ENCODE measurements at regions not wholly inside any gene's neighbourhood (a gene's known extent, or its start where the extent isn't known, plus 50 kb on each side); places are given as distances from the start of the nearest gene placed in this dataset.

GRCh38 chr2:71897137-71897480 is 250.6 kb downstream of the CYP26B1 start:
- H3K27me3 ChIP-seq (ENCODE audit: control insufficient read depth, insufficient read depth, low read length): no peaks in the 10 kb centered on the region; the same call in 1 of the 2 replicates
- no peaks in the 10 kb centered on the region for H3K9me3 ChIP-seq (ENCODE audit: control insufficient read depth, insufficient read depth, low read depth, low read length)
- H3K9ac ChIP-seq (ENCODE audit: low read length): no peak overlapping the region
- no peak overlapping the region for H3K27ac ChIP-seq (ENCODE audit: low read depth, low read length)
- no peaks in the 10 kb centered on the region for H3K4me1 ChIP-seq (ENCODE audit: control insufficient read depth, insufficient read depth, low read length)
- H3K36me3 ChIP-seq (ENCODE audit: control insufficient read depth, insufficient read depth, low read length): no peaks in the 10 kb centered on the region
- no peak overlapping the region for H3K4me3 ChIP-seq (ENCODE audit: low read depth, low read length)

- no peak overlapping the region for H3K4me3 ChIP-seq (ENCODE audit: low read depth, low read length)
- no peaks in the 10 kb centered on the region; the same call in 1 of the 2 replicates for H3K27me3 ChIP-seq (ENCODE audit: control insufficient read depth, insufficient read depth, low read length)
- H3K9ac ChIP-seq (ENCODE audit: low read length): no peak overlapping the region
- no peaks in the 10 kb centered on the region for H3K4me1 ChIP-seq (ENCODE audit: control insufficient read depth, insufficient read depth, low read length)
- no peaks in the 10 kb centered on the region for H3K36me3 ChIP-seq (ENCODE audit: control insufficient read depth, insufficient read depth, low read length)
- H3K27ac ChIP-seq (ENCODE audit: low read depth, low read length): no peak overlapping the region
- H3K9me3 ChIP-seq (ENCODE audit: control insufficient read depth, insufficient read depth, low read depth, low read length): no peaks in the 10 kb centered on the region
Measured at GRCh38 chr2:71896385-71897136, 251.1 kb downstream of the CYP26B1 start.

GRCh38 chr2:71895320-71896161 is 252.1 kb downstream of the CYP26B1 start:
- H3K9ac ChIP-seq (ENCODE audit: low read length): no peak overlapping the region
- no peaks in the 10 kb centered on the region; the same call in 1 of the 2 replicates for H3K27me3 ChIP-seq (ENCODE audit: control insufficient read depth, insufficient read depth, low read length)
- no peak overlapping the region for H3K27ac ChIP-seq (ENCODE audit: low read depth, low read length)
- no peaks in the 10 kb centered on the region for H3K36me3 ChIP-seq (ENCODE audit: control insufficient read depth, insufficient read depth, low read length)
- H3K4me3 ChIP-seq (ENCODE audit: low read depth, low read length): no peak overlapping the region
- no peaks in the 10 kb centered on the region for H3K4me1 ChIP-seq (ENCODE audit: control insufficient read depth, insufficient read depth, low read length)
- no peaks in the 10 kb centered on the region for H3K9me3 ChIP-seq (ENCODE audit: control insufficient read depth, insufficient read depth, low read depth, low read length)

- Histone ChIP-seq H3K9me3 (ENCODE audit: control insufficient read depth, insufficient read depth, low read depth, low read length) (no peaks in the 10 kb centered on the region), H3K36me3 (ENCODE audit: control insufficient read depth, insufficient read depth, low read length) (no peaks in the 10 kb centered on the region), H3K9ac (ENCODE audit: low read length) (no peak overlapping the region), H3K27me3 (ENCODE audit: control insufficient read depth, insufficient read depth, low read length) (no peaks in the 10 kb centered on the region; the same call in 1 of the 2 replicates), H3K27ac (ENCODE audit: low read depth, low read length) (no peak overlapping the region), H3K4me1 (ENCODE audit: control insufficient read depth, insufficient read depth, low read length) (no peaks in the 10 kb centered on the region), H3K4me3 (ENCODE audit: low read depth, low read length) (no peak overlapping the region)
Measured at GRCh38 chr2:71894261-71894660, 253.4 kb downstream of the CYP26B1 start.

DNA sequence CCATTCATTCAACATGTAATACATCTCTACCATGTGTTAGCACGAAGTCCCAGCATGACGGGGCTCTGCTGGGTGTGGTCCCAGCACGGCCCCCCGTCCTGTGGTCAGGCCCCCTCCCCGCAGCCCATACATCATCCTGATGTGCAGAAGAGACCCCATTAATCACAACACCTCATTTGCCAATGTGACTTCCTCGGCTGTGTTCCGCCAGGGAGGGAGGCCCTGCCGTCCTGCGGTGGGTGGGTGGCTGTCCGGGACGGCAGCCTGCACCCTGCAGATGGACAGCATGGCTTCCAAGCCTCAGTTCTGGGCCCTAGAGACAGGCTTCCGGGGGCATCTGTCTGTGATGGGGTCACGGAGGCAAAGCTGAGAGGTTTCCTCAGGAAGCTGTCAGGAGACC is 254.0 kb downstream of the CYP26B1 start:
- Histone ChIP-seq H3K4me3 (ENCODE audit: low read depth, low read length) (no peak overlapping the region), H3K9me3 (ENCODE audit: control insufficient read depth, insufficient read depth, low read depth, low read length) (no peaks in the 10 kb centered on the region), H3K27me3 (ENCODE audit: control insufficient read depth, insufficient read depth, low read length) (no peaks in the 10 kb centered on the region; the same call in 1 of the 2 replicates), H3K36me3 (ENCODE audit: control insufficient read depth, insufficient read depth, low read length) (no peaks in the 10 kb centered on the region), H3K27ac (ENCODE audit: low read depth, low read length) (no peak overlapping the region), H3K4me1 (ENCODE audit: control insufficient read depth, insufficient read depth, low read length) (no peaks in the 10 kb centered on the region), H3K9ac (ENCODE audit: low read length) (no peak overlapping the region)

DNA sequence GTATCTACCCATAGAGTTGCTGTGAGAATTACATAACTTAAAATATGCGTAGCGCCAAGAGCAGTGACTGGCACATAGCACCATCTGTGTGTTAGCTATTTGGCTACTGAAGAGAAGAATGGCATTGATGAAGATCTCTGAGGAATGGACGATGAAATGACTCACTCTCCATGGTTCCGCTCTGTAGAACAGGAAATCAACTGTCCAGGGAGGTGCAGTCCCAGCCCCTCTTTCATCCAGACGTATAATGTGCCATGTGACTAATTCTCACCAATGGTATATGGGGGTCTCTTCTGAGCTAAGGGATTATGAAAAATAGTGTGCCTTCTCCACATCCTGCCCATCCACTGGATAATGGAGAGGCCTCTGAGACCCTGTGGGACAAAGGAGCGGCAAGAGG is 254.8 kb downstream of the CYP26B1 start:
- Histone ChIP-seq H3K27ac (ENCODE audit: low read depth, low read length) (no peak overlapping the region), H3K4me3 (ENCODE audit: low read depth, low read length) (no peak overlapping the region), H3K36me3 (ENCODE audit: control insufficient read depth, insufficient read depth, low read length) (no peaks in the 10 kb centered on the region), H3K9me3 (ENCODE audit: control insufficient read depth, insufficient read depth, low read depth, low read length) (no peaks in the 10 kb centered on the region), H3K4me1 (ENCODE audit: control insufficient read depth, insufficient read depth, low read length) (no peaks in the 10 kb centered on the region), H3K27me3 (ENCODE audit: control insufficient read depth, insufficient read depth, low read length) (no peaks in the 10 kb centered on the region), H3K9ac (ENCODE audit: low read length) (no peak overlapping the region)

DNA sequence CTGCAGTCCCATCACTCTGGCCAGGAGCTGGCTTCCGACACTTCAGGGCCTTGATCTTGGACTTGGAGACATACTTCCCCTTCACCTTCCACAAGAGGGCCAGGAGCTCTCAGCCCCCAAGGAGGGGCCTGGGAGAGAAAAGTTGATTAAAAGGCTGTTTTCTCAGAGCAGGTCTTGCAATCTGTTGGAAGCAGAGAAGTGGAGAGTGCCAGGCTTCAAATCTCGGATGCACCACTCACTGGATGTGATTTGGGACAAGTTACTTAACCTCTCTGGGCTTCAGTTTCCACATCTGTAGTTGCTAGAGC is 255.3 kb downstream of the CYP26B1 start:
- no peaks in the 10 kb centered on the region for H3K4me1 ChIP-seq (ENCODE audit: control insufficient read depth, insufficient read depth, low read length)
- H3K27ac ChIP-seq (ENCODE audit: low read depth, low read length): no peak overlapping the region
- H3K27me3 ChIP-seq (ENCODE audit: control insufficient read depth, insufficient read depth, low read length): no peaks in the 10 kb centered on the region
- no peak overlapping the region for H3K4me3 ChIP-seq (ENCODE audit: low read depth, low read length)
- H3K36me3 ChIP-seq (ENCODE audit: control insufficient read depth, insufficient read depth, low read length): no peaks in the 10 kb centered on the region
- no peaks in the 10 kb centered on the region for H3K9me3 ChIP-seq (ENCODE audit: control insufficient read depth, insufficient read depth, low read depth, low read length)
- no peak overlapping the region for H3K9ac ChIP-seq (ENCODE audit: low read length)

GRCh38 chr2:71891719-71892422 is 255.8 kb downstream of the CYP26B1 start:
- no peak overlapping the region for H3K4me3 ChIP-seq (ENCODE audit: low read depth, low read length)
- no peak overlapping the region for H3K27ac ChIP-seq (ENCODE audit: low read depth, low read length)
- H3K27me3 ChIP-seq (ENCODE audit: control insufficient read depth, insufficient read depth, low read length): no peaks in the 10 kb centered on the region
- no peak overlapping the region for H3K9ac ChIP-seq (ENCODE audit: low read length)
- no peaks in the 10 kb centered on the region for H3K4me1 ChIP-seq (ENCODE audit: control insufficient read depth, insufficient read depth, low read length)
- H3K36me3 ChIP-seq (ENCODE audit: control insufficient read depth, insufficient read depth, low read length): no peaks in the 10 kb centered on the region
- no peaks in the 10 kb centered on the region for H3K9me3 ChIP-seq (ENCODE audit: control insufficient read depth, insufficient read depth, low read depth, low read length)

GRCh38 chr2:71891155-71891554 is 256.5 kb downstream of the CYP26B1 start:
- H3K4me1 ChIP-seq (ENCODE audit: control insufficient read depth, insufficient read depth, low read length): no peaks in the 10 kb centered on the region
- H3K36me3 ChIP-seq (ENCODE audit: control insufficient read depth, insufficient read depth, low read length): no peaks in the 10 kb centered on the region
- H3K9me3 ChIP-seq (ENCODE audit: control insufficient read depth, insufficient read depth, low read depth, low read length): no peaks in the 10 kb centered on the region
- no peak overlapping the region for H3K27ac ChIP-seq (ENCODE audit: low read depth, low read length)
- no peak overlapping the region for H3K9ac ChIP-seq (ENCODE audit: low read length)
- no peak overlapping the region for H3K4me3 ChIP-seq (ENCODE audit: low read depth, low read length)
- no peaks in the 10 kb centered on the region for H3K27me3 ChIP-seq (ENCODE audit: control insufficient read depth, insufficient read depth, low read length)

GRCh38 chr2:71889759-71890684 is 257.6 kb downstream of the CYP26B1 start:
- H3K27ac ChIP-seq (ENCODE audit: low read depth, low read length): no peak overlapping the region
- no peaks in the 10 kb centered on the region for H3K27me3 ChIP-seq (ENCODE audit: control insufficient read depth, insufficient read depth, low read length)

More at GRCh38 chr2:71889759-71890684, 257.6 kb downstream of the CYP26B1 start:
- Histone ChIP-seq H3K36me3 (ENCODE audit: control insufficient read depth, insufficient read depth, low read length) (no peaks in the 10 kb centered on the region), H3K9me3 (ENCODE audit: control insufficient read depth, insufficient read depth, low read depth, low read length) (no peaks in the 10 kb centered on the region), H3K9ac (ENCODE audit: low read length) (no peak overlapping the region), H3K4me1 (ENCODE audit: control insufficient read depth, insufficient read depth, low read length) (no peaks in the 10 kb centered on the region), H3K4me3 (ENCODE audit: low read depth, low read length) (no peak overlapping the region)

All from HUES6 (cell line).